ENCODE measurements at regions not wholly inside any gene's neighbourhood (a gene's known extent, or its start where the extent isn't known, plus 50 kb on each side); places are given as distances from the start of the nearest gene placed in this dataset.

- intact Hi-C loops (cut with DNase I): no loop called here
- H3K27me3 ChIP-seq: no peaks in the 10 kb centered on the region
- no peaks in the 10 kb centered on the region for H3K4me1 ChIP-seq
- TF ChIP-seq POLR2A (IDR thresholded peaks at IDR 0.05): no peak
- TF ChIP-seq, protein P1, sequence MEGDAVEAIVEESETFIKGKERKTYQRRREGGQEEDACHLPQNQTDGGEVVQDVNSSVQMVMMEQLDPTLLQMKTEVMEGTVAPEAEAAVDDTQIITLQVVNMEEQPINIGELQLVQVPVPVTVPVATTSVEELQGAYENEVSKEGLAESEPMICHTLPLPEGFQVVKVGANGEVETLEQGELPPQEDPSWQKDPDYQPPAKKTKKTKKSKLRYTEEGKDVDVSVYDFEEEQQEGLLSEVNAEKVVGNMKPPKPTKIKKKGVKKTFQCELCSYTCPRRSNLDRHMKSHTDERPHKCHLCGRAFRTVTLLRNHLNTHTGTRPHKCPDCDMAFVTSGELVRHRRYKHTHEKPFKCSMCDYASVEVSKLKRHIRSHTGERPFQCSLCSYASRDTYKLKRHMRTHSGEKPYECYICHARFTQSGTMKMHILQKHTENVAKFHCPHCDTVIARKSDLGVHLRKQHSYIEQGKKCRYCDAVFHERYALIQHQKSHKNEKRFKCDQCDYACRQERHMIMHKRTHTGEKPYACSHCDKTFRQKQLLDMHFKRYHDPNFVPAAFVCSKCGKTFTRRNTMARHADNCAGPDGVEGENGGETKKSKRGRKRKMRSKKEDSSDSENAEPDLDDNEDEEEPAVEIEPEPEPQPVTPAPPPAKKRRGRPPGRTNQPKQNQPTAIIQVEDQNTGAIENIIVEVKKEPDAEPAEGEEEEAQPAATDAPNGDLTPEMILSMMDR (IDR thresholded peaks at IDR 0.05): no peak
- H3K27ac ChIP-seq: no peak overlapping the region
- no peak overlapping the region for H3K4me3 ChIP-seq
- H3K36me3 ChIP-seq (replicated peaks in 1 of 2; ENCODE audit: insufficient read depth in 1 of 2, low read depth in 2 of 2): no peaks in the 10 kb centered on the region
- DNase-seq (no peak), ATAC-seq (no peak)
- H3K9me3 ChIP-seq: no peaks in the 10 kb centered on the region
Measured at GRCh38 chr2:228257379-228257778, 75.9 kb upstream of the SPHKAP start.

GRCh38 chr2:228253752-228254151, 72.3 kb upstream of the SPHKAP start:
- no peak for TF ChIP-seq POLR2A (IDR thresholded peaks at IDR 0.05)
- TF ChIP-seq, protein P1 (IDR thresholded peaks at IDR 0.05): no peak
- no peak for ATAC-seq
- H3K27me3 ChIP-seq: no peaks in the 10 kb centered on the region
- H3K4me3 ChIP-seq: no peak overlapping the region
- no peaks in the 10 kb centered on the region for H3K9me3 ChIP-seq
- H3K4me1 ChIP-seq: no peaks in the 10 kb centered on the region
- H3K27ac ChIP-seq: no peak overlapping the region
- DNase-seq: no peak
- no peaks in the 10 kb centered on the region for H3K36me3 ChIP-seq (replicated peaks in 1 of 2; ENCODE audit: insufficient read depth in 1 of 2, low read depth in 2 of 2)
- 48 to 52% methylated on average over 1 to 2 of the region's 2 CpGs for WGBS, 2 donors
- intact Hi-C loops (cut with DNase I): no loop called here

DNA sequence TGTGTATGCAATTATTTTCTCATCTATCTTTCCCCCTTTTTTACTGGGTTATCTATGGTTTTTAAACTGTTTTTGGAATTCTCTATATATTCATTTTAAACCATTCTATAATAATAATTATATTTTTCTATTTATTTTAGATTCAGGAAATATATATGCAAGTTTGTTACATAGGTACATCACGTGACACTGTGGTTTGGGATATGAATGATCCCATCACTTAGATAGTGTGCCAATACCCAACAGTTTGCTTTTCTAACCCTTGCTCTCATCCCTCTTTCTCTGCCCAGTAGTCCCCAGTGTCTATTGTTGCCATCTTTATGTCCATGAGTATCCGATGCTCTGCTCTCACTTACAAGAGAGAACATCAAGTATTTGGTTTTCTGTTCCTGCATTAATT, 65.8 kb upstream of the SPHKAP start:
- H3K27me3 ChIP-seq: no peaks in the 10 kb centered on the region
- ATAC-seq: no peak
- WGBS, 2 donors: 72% methylated on average over 2 of the region's 2 CpGs
- H3K9me3 ChIP-seq: no peaks in the 10 kb centered on the region
- no peak overlapping the region for H3K27ac ChIP-seq
- no peaks in the 10 kb centered on the region for H3K36me3 ChIP-seq (replicated peaks in 1 of 2; ENCODE audit: insufficient read depth in 1 of 2, low read depth in 2 of 2)
- no peaks in the 10 kb centered on the region for H3K4me1 ChIP-seq
- no peak for DNase-seq
- H3K4me3 ChIP-seq: no peak overlapping the region
- intact Hi-C loops (cut with DNase I): no loop called here
- TF ChIP-seq, protein P1 (IDR thresholded peaks at IDR 0.05): no peak
- no peak for TF ChIP-seq POLR2A (IDR thresholded peaks at IDR 0.05)

GRCh38 chr2:228245601-228246000, 64.1 kb upstream of the SPHKAP start:
- no peak for TF ChIP-seq POLR2A (IDR thresholded peaks at IDR 0.05)
- TF ChIP-seq, protein P1 (IDR thresholded peaks at IDR 0.05): no peak
- Histone ChIP-seq H3K27me3 (no peaks in the 10 kb centered on the region), H3K27ac (no peak overlapping the region), H3K9me3 (no peaks in the 10 kb centered on the region), H3K4me1 (no peaks in the 10 kb centered on the region), H3K36me3 (replicated peaks in 1 of 2; ENCODE audit: insufficient read depth in 1 of 2, low read depth in 2 of 2) (no peaks in the 10 kb centered on the region), H3K4me3 (no peak overlapping the region)
- ATAC-seq: no peak
- DNase-seq: no peak
- WGBS, 2 donors: 60 to 78% methylated on average over 4 of the region's 4 CpGs
- intact Hi-C loops (cut with DNase I): no loop called here

- no peaks in the 10 kb centered on the region for H3K4me1 ChIP-seq
- 76 to 100% methylated on average over 1 of the region's 1 CpG for WGBS, 2 donors
- H3K27ac ChIP-seq: no peak overlapping the region
- no peak for DNase-seq
- no peak for ATAC-seq
- H3K9me3 ChIP-seq: no peaks in the 10 kb centered on the region
- intact Hi-C loops (cut with DNase I): no loop called here
- no peak overlapping the region for H3K4me3 ChIP-seq
- TF ChIP-seq, protein P1 (IDR thresholded peaks at IDR 0.05): no peak
- no peak for TF ChIP-seq POLR2A (IDR thresholded peaks at IDR 0.05)
- no peaks in the 10 kb centered on the region for H3K36me3 ChIP-seq (replicated peaks in 1 of 2; ENCODE audit: insufficient read depth in 1 of 2, low read depth in 2 of 2)
- H3K27me3 ChIP-seq: no peaks in the 10 kb centered on the region
Measured at GRCh38 chr2:228242591-228242990, 61.1 kb upstream of the SPHKAP start.

All from body of pancreas (tissue), 4 donors.